Gastrocnemius medialis (tissue), 4 donors: ENCODE measurements at regions not wholly inside any gene's neighbourhood (a gene's known extent, or its start where the extent isn't known, plus 50 kb on each side); places are given as distances from the start of the nearest gene placed in this dataset.

ENCODE experiments used
- CTCF ChIP-seq, 5 experiments: fragments of 450-650 bp in 3 of 5; fragments of 200-600 bp in 2 of 5; sonication (generic) in 2 of 5; IDR thresholded peaks in 4 of 5; conservative IDR thresholded peaks in 1 of 5; 1 replicate in 4 of 5; 2 replicates in 1 of 5; pipeline ENCODE4 v1.5.1; 2016 to 2019; ENCODE audit warnings: antibody characterized with exemption in 5 of 5, mild to moderate bottlenecking in 3 of 5, moderate library complexity in 3 of 5
- POLR2A ChIP-seq, 2 donors: fragments of 450-650 bp; IDR thresholded peaks; one replicate each; pipeline ENCODE4 v1.6.1; 2017; ENCODE audit warnings: antibody characterized with exemption in 2 of 2, mild to moderate bottlenecking in 2 of 2, moderate library complexity in 2 of 2

GRCh38 chr14:40987481-40987880 is 619.2 kb upstream of the LRFN5 start:
- TF ChIP-seq CTCF (IDR thresholded peaks at IDR 0.05 in 4 of 5, conservative IDR thresholded peaks at IDR 0.05 in 1 of 5) (no peak), POLR2A (IDR thresholded peaks at IDR 0.05) (no peak)
